ACHN (cell line): ENCODE measurements at regions not wholly inside any gene's neighbourhood (a gene's known extent, or its start where the extent isn't known, plus 50 kb on each side); places are given as distances from the start of the nearest gene placed in this dataset.
"Not testable (repeated sequence)": the region's sequence is repeated elsewhere in the genome, so short reads cannot be mapped to it uniquely, and the experiment has no call there.

ENCODE experiments used
- DNase-seq: peaks from one replicate; pipeline ENCODE4 v3.0.0-alpha.2; 2015
- in situ Hi-C: cut with HindIII; loops from 2 replicates; pipeline ENCODE4 v1.10.0; 2017; ENCODE audit warnings: low sequenced_read_pairs, low pct_ligation_motif_present, low pct_unique_long_range_greater_than_20kb

DNA sequence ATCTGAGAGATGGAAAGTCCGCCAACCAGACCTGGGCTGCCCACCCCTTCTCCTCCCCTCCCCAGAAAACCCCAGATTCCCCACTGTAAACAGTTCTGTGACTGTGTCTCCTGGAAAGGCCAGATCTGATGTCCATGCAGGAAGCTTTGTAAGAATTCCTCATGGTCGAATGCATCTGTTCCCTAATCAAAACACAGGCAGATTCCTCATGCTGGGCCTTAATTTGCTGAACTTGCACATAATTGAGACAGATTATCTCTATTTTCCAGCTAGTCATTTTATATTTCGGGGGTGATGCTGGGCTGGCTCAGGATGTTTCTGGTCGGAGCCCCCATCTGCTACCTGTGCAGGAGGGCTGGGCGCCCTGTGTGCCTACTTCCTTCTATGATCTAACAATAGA is 233.6 kb upstream of the ASIC2 start:
- DNase-seq, result no peak
- in situ Hi-C loops, result no loop called here

- DNase-seq, result no peak
- in situ Hi-C loops, result no loop called here
These were observed 234.2 kb upstream of the ASIC2 start for GRCh38 chr17:33527290-33527689.

- in situ Hi-C loops, result no loop called here
- no peak for DNase-seq
These were observed 235.8 kb upstream of the ASIC2 start for GRCh38 chr17:33528846-33529245.

GRCh38 chr17:33529816-33530215 is 236.7 kb upstream of the ASIC2 start:
- DNase-seq, result no peak
- in situ Hi-C loops, result no loop called here

DNA sequence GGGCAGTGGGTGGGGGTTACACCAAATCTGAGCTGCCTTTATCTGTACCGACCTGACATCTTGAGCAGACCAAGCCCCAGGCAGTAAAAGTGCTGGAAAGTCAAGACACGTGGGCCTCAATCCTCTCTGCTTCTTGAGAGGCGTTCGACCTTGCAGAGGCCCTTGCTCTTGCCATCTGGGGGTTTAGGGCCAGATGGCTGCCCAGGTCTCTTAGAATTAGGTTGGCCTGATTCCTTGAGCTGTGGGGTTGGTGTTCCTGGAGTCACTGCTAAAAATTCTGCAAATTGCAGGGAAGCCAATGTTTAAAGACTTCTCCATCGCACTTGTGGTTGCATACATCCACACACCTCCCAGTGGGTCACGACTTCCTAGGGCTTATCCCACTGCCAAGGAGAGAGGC is 238.2 kb upstream of the ASIC2 start:
- in situ Hi-C loops, result no loop called here
- no peak for DNase-seq

- in situ Hi-C loops, result no loop called here
These were observed 241.0 kb upstream of the ASIC2 start for GRCh38 chr17:33534087-33534486.

GRCh38 chr17:33545124-33545523 is 252.0 kb upstream of the ASIC2 start:
- no peak for DNase-seq
- in situ Hi-C loops, result no loop called here

More at GRCh38 chr17:33534087-33534486, 241.0 kb upstream of the ASIC2 start:
- DNase-seq, result no peak

- DNase-seq, result no peak
- in situ Hi-C loops, result no loop called here
These were observed 257.2 kb upstream of the ASIC2 start for GRCh38 chr17:33550261-33550660.

DNA sequence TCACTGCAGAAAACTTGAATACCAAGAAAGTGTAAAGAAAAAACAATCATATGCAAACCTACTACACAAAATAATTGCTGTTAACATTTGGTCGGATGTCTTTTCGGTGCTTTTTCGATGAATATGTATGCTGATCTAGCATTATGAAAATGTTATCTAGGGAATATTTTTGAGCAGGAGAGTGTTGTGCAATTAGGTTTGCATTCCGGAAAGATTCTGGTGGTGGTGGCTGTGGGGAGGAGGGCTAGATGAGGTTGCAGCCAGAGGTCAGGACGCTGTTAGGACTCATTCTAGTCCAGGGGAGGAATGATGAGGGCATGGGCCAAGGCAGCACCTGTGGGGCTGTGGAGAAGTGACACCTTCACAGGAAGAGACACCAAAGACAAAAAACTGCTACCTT is 258.0 kb upstream of the ASIC2 start:
- DNase-seq, result no peak
- in situ Hi-C loops, result no loop called here

DNA sequence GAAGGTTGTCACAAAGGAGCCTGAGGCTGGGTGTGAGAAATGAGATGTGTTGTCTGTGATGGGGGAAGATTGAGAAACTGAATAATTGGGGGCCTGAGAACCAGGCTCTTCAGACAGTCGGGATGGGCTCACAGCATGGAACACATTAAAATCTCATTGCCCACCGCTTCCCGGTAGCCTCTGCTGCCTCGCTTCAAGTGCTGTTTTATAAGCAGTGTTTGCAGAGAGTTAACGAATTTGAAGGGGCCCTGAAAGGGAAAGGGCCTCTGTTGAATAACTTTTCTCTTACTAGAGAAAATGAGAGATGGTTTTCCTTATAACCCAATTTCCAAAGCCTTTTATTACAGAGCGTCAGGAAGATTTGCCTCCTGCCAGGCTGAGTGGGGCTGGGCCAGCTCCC is 258.8 kb upstream of the ASIC2 start:
- in situ Hi-C loops, result no loop called here
- no peak for DNase-seq

DNA sequence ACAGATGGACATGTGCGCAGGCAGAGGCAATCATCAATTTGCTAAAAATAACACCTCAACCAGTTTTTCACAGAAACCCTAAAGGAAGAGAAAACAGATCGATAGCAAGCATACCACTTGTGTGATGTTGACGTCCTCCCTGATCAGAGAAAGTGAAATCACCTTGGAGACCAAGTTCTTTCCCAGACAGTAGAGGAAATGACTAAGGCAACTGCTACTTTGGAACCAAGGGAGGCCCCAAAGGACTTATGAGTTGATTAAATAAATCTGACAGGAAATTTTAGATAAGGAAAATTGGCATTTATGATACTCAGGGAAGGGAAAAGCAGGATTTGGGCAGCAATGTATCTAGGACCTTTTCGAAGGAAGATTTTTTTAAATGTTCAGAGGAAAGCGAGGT is 267.1 kb upstream of the ASIC2 start:
- in situ Hi-C loops, result no loop called here
- no peak for DNase-seq

DNA sequence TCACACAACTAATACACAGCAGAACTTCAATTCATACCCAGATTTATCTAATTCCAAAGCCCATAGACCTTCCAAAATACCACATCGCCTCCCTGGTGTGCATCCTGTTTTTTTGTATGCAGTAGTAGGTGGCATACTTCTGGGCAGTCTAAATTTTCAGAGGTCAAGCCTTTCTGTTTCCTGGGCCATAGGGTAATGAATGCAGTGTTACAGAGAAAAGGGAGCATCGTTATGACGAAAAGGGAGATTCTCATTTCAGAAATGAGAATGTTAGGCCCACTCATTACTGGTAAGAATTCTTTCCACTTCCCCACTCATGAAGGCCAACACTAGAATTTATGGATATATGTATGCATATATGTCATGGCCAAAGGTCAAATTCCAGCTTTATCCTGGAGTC is 267.8 kb upstream of the ASIC2 start:
- in situ Hi-C loops, result no loop called here
- no peak for DNase-seq

DNA sequence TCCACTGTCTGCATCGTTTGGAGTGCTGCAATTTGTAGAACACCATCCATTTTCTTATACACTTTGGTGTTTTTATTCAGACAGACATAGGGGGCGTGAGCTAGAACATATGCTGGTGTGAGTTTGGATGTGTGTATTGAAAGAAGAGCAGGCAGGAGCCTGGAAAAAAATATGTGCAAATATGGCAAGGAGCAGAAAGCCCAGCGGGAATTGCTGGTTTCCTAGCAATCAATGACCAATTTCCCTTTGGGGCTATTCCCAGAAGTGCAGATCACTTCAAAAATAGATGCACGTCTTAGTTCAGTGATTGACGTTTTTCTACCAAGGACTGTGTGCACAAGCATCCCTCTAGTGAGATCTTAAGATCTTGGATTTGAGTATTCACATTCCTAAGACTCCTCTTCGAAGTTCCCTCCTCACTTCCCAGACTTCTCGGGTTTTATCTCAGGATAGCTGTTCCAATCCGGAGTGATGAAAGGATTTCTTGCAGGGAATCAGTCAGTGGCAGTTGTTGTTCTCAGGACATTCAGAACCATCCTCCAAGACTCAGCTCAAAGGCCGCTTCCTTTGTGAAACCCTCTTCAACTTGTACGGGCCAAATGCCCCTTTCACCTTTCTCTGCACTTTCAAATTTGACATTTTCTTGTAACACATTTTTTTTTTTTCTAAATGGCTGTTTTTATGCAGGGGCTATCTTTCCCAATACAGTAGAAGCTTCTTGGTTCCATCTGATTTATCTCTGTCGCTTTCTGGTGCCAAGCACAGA is 268.7 kb upstream of the ASIC2 start:
- DNase-seq, result no peak
- in situ Hi-C loops, result no loop called here

DNA sequence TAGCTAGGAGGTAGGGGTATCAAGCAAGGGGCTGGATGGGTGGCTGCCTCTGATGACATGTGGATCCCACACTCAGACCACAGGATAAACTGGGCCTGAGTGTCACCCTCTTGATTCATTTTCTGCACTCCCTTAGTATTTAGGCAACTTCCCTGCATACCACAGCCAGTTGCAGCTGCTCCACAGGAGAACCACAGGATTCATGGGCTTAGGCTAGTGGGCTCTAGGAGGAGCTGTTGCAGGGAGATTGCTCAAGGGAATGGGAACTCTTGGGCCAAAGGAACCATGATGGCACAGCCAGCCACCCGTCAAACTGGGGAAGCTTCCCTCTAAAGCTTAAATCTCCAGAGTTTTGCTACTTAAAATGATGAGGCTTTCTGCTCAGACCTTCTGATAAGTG is 269.7 kb upstream of the ASIC2 start:
- no peak for DNase-seq
- in situ Hi-C loops, result no loop called here

DNA sequence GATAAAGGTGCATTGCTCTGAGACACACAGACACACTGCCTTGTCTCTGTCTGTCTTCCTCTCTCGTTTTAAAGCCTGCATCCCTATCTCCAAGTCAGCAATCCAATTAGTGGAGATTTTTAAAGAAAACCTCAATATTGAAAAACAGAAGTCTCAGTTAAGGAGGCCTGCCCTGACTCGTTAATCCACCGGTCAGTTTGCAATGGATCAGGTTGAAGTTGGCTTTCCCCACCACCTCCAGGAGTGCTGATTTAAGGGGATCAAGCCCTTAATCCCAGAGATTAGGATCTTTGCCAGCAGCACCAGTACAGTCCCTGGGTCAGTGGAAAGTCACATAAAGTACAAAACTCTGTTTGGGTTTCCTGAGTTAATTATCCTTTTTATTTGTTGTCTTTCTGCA is 271.1 kb upstream of the ASIC2 start:
- no peak for DNase-seq
- in situ Hi-C loops, result no loop called here

GRCh38 chr17:33567223-33567622 is 274.1 kb upstream of the ASIC2 start:
- no peak for DNase-seq
- in situ Hi-C loops, result no loop called here

DNA sequence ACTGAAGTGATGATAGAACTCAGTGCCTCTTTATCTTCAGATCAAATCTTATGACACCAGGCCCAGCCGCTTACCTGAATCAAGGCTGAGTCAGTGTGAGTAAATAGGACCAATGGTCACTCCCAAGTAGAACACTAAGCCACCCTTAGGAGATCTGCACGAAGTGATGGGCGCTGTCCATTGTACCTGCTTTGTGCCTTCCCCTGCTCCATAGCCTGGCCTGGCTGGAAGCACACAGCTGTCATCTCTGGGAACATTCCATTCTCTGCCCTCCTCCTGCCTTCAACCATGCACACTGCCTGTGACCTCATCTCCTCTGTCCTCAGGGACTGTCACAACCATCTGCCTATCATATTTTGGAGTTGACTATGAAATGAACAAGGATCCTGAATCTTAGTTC is 279.5 kb upstream of the ASIC2 start:
- DNase-seq, result no peak
- in situ Hi-C loops, result no loop called here

DNA sequence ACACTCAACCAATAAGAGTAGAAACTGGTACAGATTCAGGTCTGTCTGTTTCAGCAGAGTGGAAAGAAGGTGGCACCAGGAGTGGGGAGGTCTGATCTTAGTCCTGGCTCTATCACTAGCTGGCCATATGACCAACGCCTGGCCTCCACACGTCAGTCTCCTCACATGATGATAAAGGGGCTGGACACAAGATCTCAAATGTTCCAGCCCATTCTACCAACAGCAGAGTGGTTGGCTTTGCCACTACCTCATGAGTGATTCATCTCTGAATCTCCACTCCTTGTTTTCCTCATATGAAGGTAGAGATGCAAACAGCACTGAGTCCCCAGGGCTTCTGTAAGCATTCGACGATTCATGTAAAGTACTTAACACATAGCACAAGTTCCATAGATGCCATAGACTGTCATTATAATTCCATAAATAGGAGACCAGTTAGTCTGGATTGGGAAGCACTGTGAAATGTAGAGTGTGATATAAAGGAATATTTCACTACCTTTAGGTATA is 281.9 kb upstream of the ASIC2 start:
- in situ Hi-C loops, result no loop called here
- DNase-seq, result no peak

DNA sequence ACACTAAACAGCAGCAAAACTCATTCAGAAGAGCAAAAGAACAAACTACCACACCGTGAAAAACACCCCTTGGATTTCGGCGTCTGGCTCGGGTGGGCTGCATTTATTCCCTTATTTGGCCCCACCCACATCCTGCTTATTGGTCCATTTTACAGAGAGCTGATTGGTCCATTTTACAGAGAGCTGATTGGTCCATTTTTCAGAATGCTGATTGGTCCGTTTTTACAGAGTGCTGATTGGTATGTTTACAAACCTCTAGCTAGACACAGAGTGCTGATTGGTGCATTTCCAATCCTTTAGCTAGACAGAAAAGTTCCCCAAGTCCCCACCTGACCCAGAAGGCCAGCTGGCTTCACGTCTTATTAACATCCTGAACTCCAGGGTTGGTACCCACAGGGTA is 286.6 kb upstream of the ASIC2 start:
- in situ Hi-C loops, DNase-seq: not testable (repeated sequence)

DNA sequence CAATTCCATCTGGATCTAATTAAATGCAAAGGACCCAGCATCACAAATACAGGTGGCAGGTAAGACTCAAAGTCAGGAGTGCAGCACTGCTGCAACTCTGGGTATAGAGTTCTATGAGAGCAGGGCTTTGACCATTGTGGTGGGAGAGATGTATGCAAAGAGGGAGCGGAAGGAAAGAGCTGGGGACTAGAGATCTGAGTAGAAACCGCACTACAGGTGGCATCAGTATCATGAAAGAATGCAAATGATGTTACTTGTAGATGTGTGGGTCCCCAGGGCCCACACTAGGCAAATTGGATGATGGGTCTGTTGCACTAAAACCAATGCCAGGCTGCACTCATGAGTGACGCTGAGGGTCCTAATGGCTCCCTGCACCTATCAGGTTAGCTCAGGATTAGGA is 287.1 kb upstream of the ASIC2 start:
- no peak for DNase-seq
- in situ Hi-C loops, result no loop called here

DNA sequence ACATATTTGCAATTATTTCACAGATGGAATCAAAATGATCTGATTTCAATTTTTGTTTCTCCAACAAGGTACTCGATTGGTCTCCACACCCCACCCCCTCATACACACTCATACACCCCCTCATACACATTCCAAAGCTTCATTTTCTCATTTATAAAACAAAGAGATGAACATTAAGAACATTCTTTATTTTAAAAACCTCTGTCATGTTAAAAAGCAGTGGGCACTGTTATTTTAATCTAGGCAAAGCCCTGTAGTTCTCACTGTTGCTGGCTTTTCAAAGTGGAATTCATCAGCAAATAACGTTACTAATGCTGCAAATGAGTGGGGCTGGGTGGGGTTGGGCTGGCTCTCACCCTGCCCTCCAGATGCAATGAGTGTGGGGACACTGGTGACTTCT is 289.6 kb upstream of the ASIC2 start:
- in situ Hi-C loops, result no loop called here
- no peak for DNase-seq
